GM13976 (cell line): ENCODE measurements at regions not wholly inside any gene's neighbourhood (a gene's known extent, or its start where the extent isn't known, plus 50 kb on each side); places are given as distances from the start of the nearest gene placed in this dataset.

ENCODE experiments used
- DNase-seq: peaks from one replicate; pipeline ENCODE4 v3.0.0; 2012; ENCODE audit warnings: low spot score
- in situ Hi-C: fragments of 300-500 bp; cut with MboI; formaldehyde crosslinking; loops from one replicate; pipeline ENCODE4 v1.12.0; 2022; ENCODE audit warnings: low sequenced_read_pairs, mixed read lengths, inconsistent platforms; ENCODE audit not compliant: unreplicated experiment
- TF ChIP-seq, protein P1 (sequence below): IDR thresholded peaks from 2 replicates; pipeline ENCODE4 v1.5.1; 2012; ENCODE audit warnings: borderline replicate concordance, mild to moderate bottlenecking; ENCODE audit not compliant: insufficient read depth; ENCODE audit errors: extremely low read depth, missing control alignments, control extremely low read depth

DNA sequence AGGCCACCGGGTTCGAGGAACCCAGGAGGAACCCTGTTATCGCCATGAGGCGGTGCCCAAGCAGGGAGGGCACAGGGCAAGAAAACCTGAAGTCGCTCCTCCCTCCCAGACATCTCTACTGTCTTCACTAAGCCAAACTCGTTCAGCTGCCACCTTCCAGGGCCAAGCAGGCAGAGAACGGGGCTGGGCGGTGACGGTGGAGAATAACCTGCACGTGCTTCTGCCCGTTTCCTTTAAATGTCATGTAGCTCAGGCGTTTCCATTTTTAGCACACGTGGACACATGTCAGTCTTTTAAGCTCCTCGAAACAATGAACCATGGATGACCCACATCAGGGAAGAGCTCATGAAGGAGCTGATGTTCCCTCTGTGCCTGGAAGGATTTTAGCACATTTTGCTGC is 124.3 kb upstream of the KLF6 start:
- in situ Hi-C loops = no loop called here
- TF ChIP-seq, protein P1, sequence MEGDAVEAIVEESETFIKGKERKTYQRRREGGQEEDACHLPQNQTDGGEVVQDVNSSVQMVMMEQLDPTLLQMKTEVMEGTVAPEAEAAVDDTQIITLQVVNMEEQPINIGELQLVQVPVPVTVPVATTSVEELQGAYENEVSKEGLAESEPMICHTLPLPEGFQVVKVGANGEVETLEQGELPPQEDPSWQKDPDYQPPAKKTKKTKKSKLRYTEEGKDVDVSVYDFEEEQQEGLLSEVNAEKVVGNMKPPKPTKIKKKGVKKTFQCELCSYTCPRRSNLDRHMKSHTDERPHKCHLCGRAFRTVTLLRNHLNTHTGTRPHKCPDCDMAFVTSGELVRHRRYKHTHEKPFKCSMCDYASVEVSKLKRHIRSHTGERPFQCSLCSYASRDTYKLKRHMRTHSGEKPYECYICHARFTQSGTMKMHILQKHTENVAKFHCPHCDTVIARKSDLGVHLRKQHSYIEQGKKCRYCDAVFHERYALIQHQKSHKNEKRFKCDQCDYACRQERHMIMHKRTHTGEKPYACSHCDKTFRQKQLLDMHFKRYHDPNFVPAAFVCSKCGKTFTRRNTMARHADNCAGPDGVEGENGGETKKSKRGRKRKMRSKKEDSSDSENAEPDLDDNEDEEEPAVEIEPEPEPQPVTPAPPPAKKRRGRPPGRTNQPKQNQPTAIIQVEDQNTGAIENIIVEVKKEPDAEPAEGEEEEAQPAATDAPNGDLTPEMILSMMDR = no peak

DNA sequence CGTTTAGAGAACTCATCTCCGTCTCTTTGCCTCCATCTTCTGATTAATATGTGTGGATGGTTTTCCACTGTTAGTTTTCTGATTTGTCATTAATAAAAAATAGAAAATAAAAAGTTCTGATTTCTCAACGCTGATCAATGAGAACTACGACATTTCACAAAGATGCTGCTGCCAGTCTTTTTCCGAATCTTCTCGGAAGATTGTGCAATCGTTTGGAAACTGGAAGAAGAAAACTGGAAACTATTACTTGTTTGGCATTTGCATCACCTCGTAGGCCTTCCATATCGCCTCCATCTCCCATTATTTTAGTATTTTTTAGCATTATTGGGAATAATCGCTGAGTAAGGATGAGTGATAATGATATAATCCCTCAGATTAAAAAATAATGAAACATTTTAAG is 123.2 kb upstream of the KLF6 start:
- in situ Hi-C loops = no loop called here
- TF ChIP-seq, protein P1 = no peak
- DNase-seq = no peak

More for the DNA sequence above, 124.3 kb upstream of the KLF6 start:
- no peak for DNase-seq

DNA sequence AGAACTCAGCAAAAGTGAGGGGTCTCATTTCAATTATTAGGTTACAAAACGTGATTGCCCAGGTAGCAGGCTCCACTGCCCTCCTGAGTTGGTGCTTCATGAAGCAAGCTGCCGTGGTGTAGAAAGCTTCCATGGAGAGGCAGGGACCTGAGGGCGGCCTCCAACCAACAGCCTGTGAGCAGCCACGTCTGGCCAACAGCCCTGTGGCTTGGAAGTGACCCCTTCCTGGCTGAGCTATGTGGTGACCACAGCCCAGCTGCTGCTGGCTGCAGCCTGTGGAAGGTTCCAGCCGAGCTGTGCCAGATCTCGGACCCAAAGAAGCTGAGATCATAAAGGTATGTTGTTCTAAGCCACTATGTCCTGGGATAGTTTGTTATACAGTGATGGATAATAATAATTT is 122.5 kb upstream of the KLF6 start:
- TF ChIP-seq, protein P1 = no peak
- DNase-seq = no peak
- in situ Hi-C loops = no loop called here

DNA sequence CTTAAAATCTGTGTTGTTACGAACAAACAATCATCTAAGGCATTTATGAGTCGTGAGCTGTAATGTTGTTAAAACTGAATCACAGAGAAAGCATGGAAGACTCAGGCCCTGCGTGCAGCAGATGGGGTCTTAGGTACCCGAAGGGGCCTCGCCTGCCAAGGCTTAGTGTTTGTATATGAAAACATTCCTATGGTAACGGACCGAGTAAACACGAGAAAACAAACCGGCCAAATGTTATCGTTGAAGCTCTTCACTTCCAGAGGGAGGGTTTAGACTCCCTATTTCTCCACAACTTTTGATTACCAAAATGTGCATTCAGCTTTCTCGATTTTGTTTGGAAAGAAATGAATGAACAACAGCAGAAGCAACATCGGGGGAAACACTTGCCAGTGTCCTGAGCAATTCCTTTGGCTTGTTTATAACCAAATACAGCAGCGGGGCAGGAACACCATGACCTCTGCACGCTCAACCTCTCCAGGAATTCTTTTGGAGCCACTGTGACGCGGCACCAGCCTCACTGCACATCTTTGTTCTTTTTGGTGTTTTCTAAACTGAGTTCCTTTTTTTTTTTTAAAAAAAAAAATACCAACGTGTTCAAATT is 121.6 kb upstream of the KLF6 start:
- DNase-seq = no peak
- in situ Hi-C loops = no loop called here
- TF ChIP-seq, protein P1 = no peak

DNA sequence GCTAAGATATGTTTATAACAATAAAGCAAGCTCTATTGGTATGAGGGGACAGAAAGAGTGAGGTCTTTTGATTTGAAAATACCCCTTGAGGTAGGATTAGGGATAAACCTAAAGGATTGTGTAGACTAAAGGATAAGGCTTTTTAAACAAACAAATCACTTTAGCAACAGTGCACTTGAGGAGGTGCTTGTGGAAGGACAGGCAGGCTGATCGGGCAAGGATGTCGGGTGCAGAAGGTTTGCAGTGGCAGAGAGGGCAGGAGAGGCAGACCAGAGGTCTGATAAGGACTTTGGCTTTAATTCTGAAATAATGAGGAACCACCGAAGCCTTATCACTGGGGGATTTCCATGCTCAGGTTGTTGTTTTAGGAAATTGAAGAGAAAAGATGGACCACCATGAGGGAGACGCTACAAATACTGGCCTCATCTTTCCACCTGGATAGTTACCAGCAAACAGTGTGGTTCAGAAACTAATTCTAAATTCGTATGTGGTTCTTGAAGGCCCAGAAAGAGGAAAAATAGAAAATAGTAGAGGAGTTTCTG is 119.5 kb upstream of the KLF6 start:
- in situ Hi-C loops = no loop called here
- DNase-seq = no peak

DNA sequence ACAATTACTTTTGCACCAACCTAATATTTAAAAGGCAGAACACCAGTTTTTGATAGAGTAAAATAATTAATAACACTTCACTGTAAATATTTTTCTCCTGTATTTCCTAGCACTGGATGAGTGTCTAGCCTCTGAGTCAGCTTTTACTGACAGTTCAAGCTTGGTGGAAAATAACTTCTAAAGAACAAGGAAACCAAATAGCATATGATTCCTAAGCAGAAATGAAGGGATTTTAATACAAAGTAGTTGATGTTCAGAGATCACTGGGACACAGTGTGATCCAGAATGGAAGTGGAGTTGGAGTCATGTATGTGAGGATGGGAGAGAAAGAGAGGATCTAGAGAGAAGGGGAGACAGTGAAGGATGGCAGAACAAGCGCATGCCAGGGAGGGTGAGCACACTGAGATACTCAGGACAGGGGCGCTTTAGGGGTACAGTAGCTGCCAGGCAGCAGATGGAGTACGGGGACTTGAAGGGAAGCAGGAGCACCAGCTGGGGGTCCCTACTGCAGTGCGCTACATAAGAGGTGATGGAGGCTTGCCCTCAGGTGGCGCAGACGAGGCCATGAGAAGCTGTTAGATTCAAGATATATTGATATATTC is 117.9 kb upstream of the KLF6 start:
- DNase-seq = no peak
- in situ Hi-C loops = no loop called here
- TF ChIP-seq, protein P1 = no peak

More for the DNA sequence above, 119.5 kb upstream of the KLF6 start:
- TF ChIP-seq, protein P1 = no peak
